CD4-positive, alpha-beta T cell treated with Interleukin-4 for 4 hours (primary cell): ENCODE measurements at regions not wholly inside any gene's neighbourhood (a gene's known extent, or its start where the extent isn't known, plus 50 kb on each side); places are given as distances from the start of the nearest gene placed in this dataset.

ENCODE experiments used
- DNase-seq: peaks from one replicate; pipeline ENCODE4 v3.0.0-alpha.2; 2020

DNA sequence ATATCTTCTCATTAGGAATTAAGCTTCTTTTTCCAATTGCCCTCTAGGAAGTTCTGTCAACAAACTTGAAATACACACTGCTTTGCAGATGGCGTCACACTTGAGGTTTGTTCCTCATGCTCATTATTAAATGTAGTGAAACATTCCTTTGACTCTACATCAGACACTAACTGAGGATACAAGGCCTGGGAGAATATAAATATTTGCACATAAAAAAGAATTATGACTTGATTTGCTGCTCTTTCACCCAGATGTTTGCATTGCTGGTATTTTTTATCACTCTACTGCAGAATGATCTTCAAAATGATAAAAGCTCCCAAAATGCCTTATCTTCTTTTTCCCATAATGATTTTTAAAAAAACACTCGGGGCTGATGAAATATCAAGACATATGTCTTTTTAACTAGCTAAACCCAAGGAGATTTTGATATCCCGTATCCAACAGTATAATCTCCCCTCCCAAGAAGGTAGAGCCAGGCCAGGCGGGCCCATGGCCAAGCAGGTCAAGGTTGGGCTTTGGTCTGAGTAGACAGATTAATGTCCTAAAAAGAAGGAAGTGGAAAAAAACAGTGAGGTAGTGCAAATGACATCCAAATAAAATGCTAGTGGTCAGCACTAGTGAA lies 264.6 kb downstream of the HHIPL2 start:
- DNase-seq = no peak

DNA sequence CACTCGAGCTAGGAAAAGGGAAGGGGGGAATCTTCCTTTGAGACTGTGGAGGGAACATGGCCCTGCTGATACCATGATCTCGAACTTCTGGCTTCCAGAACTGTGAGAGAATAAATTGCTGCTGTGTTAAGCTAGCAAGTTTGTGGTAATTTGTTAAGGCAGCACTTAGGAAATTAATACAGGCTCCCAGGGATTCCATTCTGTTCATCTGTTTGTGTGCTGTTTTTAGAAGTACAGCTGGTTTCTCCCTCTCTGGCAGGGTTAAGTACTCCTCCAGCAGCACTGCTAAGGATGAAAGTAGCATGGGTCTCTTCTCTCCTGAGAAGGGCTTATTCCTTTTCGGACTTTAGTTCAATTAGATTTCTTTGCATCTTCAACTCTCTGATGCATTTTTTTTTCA lies 268.3 kb downstream of the HHIPL2 start:
- DNase-seq = no peak

DNA sequence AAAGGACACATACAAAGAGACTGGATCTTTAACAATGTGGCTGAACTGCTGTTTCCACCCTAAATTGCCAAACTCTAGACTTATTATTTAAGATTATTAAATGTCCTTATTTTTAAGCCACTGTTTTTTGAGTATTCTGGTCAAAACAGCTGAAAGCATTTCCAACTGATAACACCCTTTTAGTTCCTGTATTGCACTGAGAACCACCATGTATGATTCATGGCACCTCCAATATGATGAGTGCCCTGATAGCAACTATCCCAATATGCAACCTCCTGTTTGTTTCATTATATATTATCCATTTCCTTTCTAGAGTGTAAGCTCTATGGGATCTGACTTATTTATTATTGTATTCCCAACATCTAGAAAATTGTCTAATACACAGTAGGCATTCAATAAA lies 269.4 kb downstream of the HHIPL2 start:
- DNase-seq = no peak

DNA sequence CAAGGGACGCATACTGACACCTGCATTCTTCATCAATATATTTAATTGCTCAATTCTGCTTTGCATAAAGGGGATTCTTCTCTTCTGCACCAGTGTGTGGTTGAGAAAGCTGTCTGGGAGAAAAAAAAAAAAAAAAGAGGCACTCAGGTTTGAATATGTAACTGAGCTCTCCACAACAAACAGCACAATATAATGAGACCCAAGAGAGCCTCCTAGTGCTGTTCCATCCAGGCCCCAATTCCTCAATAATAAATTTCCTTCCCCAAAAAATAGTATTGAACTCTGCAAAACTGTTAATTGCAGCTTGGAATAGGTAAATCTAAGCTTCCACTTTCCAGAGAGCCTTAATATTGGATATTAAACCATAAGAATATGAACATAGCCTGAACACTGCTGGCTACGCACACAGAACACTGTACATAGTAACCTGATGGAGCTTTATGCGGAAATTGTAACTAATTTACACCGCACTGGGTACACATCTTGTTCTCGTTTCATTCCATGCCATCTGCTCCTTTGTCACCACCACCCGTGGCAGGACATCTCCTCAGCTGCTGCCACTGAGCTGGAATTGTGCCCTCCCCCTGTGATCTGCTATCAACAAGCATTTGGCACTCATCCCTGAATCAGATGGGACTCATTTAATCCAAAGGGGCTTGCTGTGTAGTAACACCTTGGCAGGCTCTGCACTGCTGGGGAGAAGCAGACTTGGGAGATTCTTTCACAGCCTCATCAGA lies 272.0 kb downstream of the HHIPL2 start:
- DNase-seq = no peak

DNA sequence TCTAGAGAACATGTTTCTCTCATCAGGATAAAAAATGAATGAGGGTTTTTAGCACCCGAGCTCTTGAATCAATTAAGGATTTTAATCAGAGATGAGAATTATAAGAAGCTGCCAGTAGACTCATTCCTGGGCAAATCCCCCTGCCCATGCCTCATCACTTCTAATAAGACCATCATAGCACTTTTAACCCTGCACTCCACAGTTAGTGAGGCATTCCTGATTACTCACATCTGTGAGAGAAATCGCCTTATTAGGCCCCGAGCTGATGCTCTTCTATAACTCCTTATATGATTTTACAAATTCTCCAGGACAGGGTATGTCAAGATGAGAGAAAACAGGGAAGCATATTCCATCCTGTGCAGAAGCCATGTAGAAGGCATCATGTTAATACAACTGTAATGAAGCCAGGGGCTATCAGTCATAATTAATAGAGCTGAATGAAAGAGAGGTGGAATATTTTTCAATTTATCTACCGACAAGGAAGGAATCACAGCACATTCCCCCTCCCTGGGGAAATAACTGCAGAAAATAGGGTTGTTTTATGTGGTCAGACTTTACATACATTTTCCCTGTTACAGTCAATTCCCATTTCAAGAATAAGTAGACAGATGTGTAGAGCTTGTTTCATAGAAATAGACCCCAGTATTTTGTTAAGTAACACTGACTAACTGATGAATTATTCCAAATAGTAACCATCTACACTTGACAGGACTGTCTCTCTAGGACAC lies 272.7 kb downstream of the HHIPL2 start:
- DNase-seq = no peak

DNA sequence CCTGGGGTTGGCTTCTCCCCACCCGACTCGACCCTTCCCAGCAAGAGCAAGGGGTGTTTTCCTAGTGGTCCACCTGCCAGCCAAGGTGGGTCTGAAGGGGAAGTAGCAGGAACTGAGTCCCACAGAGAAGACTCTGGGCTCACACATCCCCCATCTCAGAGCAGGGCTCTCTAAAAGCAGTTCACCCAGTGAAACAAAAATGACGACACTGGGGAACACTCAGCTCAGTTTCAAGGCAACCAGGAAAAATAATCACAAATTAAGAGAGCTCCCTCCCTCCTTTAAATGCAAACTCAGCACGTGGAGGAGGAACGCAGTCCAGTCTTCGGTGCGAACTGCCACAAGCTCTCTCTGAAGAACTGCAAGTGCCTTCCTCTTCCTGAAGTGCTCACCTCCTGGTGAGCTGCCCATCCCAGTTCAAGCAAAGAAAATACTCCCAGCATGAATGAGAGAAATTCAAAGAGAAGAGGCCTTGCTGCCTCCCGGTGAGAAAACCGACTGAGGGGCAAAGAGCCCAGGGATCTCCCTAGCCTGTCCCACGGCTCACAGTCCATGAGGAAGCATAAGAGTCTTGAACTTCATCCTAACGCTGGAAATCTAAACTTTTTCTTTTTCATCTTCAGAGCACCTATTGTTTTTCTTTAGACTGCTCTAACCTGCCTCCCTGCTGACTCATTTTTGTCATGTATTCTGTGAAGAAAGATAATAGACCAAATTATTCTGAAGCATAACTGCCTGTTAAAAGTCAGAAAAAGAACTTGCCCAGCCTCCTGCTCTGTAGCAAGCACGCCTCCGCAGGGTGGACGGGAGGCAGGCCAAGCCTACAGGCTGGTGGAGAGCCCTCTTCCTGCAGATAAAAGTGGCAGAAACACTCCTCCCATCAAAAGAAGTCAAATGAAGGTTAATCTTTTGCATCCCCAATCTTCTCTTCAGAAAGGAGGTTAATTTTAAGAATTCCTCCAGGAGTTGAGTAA lies 281.4 kb downstream of the HHIPL2 start:
- DNase-seq = no peak

DNA sequence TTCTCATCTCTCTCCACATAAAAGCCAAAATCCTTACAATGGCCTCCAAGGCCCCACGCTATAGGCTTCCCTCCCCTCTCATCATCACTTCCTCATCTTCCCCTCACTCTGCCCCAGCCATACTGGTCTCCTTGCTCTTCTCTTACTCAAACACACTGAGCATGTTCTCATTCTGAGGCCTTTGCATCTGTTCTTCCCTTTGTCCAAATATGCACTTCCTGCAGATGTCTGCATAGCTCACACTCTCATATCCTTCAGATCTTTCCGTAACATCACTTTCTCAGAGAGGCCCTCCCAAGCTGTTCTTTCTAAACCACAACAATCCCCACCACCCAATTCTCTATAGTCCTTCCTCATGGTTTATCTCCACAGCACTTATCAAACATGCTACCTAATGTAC lies 284.1 kb downstream of the HHIPL2 start:
- DNase-seq = no peak

DNA sequence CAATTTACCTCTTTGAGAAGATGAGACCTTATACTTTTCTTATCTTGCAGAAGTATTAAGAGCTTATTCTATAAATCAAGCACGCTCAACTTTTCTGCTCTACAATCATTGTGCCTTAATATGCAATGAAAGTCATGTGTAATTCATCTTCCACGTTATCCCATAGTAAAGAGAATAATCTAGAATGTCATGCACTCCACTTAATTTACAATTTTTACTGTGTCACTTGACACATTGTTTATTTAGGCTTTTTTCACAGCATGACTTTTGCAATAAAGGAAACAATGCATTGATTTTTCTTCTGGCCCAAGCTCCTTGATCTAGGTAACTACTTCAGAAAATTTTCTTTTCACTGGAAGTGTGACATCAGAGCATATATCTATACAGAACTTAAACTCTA lies 290.9 kb downstream of the HHIPL2 start:
- DNase-seq = no peak

DNA sequence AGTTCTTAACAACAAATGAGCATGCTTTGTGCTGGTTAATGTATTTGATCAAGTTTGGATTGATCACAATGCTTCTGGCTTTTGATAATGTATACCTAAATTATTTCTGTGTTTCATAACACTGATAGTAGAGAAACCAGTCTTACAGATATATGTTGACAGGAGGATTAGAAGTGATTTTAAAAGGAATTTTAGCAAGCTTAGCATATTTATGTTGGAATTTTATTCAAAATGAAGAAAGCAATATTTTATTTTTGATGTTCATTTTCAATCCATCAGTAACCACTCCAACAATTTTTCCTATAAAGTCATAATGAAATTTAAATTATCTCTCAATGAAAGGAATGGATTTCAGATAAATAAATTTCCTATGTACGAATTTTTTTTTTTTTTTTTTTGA lies 291.8 kb downstream of the HHIPL2 start:
- DNase-seq = no peak

DNA sequence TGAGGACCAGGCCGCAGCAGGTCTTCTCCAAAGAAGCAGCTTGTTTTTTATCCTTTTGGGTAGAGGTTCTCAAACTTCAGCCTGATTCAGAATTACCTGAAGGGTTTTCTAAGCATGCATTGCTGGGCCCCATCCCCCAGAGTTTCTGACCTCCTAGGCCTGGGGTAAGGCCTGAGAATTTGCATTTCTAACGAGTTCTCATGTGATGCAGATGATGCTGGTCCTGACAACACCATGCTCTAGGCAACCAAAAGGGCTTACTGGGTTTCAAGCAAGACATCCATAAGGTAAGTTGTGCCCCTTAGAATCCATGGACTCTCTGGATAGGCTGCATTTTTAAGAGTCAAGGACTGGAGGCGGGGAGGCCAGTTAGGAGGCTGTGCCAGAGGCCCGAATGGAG lies 295.1 kb downstream of the HHIPL2 start:
- no peak for DNase-seq

DNA sequence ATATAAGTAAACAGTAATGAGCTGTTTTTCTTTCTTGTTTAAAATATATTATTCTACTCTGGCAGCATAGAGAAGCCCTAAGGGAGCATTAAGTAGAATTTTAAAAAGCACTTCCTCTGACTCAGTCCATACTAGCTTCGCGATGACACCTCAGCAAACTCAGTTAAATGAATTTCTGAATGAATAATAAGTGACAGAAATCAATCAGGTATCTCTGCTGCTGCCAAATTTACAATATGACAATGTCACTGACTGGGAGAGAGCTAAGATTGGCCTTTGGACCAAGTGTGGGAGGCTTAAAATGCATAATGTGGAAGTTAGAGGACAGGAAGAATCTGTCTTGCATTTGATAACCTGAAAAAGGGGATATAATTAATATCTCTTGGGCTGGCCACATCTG lies 296.1 kb downstream of the HHIPL2 start:
- no peak for DNase-seq

DNA sequence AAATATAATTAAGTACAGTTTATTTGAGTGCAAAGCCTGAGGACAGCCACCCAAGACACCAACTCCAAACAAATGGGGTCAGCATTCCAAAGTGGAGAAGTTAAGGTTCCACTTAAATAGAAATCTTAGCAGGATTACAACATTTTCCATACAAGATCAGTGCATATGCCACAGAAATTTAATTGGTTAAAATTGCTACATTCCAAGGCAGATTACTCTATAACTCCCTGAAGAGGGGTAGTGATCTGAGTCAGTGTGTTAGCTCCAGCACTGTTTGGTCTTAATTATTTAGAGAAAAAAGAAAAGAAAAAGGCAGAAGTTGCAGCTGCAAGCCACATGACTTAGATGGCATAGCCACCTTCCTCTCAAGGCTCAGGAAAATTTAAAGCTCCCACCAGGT lies 297.5 kb downstream of the HHIPL2 start:
- DNase-seq = no peak

DNA sequence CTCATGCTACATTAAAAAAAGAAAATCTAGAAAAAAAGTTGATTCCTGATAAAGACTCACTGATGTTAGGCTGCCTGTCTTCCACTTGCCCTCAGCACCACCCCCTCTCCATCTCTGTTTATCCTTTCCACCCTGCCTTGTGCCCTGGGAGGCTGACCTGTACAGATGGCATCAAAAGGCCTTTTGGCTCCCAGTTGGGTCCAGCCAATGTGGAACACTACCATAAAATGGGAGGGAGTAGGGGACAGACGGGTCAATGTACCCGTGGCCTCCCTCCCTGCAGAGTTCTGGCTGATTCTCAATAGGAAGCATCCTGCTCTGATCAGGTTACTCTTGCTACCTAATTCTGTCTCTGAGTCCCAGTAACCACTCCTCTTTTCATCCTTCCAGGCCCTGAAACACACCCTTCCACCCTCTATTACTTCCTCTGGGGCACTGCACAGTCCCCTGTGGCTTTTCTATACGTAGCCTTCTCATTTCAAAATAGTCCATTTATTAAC lies 300.0 kb downstream of the HHIPL2 start:
- DNase-seq = no peak

DNA sequence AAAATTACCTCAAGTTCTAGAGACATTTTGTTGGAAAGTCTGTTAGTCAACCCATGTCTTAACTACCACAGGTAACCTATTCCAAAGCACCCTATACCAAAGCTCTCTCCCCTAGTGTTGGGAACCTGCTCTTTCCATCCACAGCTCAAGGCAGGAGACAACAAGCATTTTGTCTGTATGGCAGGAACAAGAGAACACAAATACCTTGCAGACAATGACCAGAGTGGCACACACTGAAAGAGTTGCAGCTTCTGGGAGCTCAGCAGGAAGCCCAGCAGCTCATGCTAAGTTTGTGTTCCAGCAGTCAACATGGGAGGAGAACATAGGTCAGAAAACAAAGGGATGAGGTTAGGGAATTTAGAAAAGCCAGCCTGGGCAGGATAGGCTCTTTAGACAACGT lies 300.8 kb downstream of the HHIPL2 start:
- no peak for DNase-seq

DNA sequence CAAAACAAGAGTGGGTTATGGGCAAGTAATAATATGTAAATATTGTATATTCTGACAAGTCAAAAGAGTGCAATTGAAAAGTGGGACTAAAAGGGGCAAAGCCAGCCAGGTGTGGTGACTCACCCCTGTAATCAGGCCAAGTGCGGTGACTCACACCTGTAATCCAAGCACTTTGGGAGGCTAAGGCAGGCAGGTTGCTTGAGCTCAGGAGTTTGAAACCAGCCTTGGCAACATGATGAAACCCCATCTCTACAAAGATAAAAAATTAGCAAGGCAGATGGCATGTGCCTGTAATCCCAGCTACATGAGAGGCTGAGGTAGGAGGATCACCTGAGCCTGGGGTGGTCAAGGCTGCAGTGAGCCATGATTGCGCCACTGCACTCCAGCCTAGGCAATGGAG lies 304.0 kb downstream of the HHIPL2 start:
- no peak for DNase-seq

DNA sequence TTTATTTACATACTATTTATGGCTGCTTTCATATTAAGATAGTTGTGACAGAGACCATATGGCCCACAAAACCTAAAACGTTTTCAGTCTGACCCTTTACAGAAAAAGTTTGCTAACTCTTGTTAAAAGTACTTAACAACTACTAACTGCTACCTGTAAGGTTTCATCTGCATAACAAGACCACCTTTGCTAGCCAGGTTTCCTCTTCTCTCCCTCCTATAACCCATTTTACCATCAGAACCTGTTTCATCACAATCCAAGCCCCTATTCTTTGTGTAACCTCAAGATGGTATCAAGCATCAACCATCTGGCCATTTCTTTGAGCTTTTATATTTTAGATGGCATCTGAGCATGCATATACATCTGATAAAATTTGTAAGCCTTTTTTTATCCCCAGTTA lies 305.4 kb downstream of the HHIPL2 start:
- no peak for DNase-seq

DNA sequence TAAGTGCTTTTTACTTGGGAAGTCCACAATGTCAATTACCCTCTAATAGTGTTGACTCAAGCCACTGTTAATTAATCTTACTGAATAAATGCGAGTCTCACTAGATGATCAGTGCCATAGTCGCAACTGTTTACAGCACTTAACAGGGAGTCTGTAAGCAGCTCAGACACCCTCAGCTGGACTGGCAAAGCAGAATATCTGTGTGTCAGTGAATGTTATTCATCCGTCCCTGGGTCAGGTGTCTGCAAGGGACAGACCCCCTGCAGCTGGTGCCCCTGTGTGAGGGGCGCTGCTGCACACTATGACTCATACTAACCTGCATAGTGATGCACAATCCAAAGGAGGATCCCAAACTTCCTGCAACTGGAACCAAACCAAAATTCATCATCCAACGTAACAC lies 306.5 kb downstream of the HHIPL2 start:
- no peak for DNase-seq

DNA sequence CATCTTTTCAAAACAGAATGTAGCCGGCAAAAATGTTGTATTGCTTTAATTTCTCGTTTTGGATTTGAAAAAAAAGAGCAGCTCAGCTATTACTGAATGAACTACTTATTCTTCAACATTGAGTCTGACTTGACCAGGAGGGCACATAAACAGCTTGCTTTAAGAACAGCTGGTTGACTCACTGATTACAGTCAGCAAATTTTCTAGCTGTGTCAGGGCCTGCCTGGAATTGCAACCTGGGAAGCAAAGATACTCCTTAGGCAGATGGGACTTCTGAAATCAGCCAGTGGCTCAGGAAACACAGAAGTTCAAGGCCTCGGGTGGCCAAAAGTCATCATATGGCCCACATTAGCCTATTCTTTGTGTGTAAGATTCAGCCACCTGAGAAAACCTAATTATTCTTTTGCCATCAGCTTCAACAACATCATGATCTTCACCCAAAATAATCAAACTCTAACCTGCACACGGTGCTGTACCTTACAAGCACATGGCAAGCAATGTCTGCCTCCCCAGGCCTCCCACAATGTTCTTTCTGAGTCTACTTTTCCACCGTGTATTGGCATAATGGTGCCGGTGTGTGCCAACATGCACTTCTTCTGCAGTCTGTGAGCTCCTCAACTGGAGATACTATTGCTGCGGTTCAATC lies 307.2 kb downstream of the HHIPL2 start:
- no peak for DNase-seq

DNA sequence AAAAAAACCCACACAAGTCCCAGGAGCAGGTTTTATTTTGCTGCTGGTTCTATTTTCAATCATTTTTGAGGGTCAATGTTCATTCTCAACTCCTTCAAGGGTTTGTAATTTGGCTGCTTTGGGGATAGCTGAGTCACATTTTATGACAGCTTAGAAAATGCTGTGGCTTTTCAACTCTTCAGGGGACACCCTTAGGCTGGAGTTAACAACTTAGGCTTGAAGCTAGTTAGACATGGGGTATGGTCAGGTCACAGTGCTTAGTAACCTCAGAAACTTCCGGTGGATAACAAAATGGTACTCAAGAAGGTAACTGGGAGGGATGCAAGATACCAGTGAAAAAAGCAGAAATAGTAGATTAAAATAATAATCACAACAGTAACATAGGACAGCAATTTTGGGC lies 308.8 kb downstream of the HHIPL2 start:
- DNase-seq = no peak

DNA sequence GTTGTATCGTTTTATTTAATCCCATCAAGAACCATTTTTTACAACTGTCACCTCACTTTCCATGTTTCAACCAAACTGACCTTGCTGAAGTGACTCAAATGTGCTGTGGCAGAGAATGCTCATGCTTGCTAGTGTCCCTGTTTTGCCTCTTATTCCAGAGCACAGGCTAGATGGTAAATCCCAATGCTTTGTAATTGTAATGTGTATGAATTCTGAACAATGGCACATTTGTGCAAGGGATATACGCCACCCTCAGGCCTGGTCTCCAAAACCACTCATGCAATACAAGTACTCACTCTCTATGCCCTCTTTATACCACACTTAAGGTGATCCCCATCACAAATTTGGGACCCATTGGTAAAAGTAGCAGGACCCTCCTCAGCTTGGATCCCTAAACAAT lies 313.6 kb downstream of the HHIPL2 start:
- DNase-seq = no peak

DNA sequence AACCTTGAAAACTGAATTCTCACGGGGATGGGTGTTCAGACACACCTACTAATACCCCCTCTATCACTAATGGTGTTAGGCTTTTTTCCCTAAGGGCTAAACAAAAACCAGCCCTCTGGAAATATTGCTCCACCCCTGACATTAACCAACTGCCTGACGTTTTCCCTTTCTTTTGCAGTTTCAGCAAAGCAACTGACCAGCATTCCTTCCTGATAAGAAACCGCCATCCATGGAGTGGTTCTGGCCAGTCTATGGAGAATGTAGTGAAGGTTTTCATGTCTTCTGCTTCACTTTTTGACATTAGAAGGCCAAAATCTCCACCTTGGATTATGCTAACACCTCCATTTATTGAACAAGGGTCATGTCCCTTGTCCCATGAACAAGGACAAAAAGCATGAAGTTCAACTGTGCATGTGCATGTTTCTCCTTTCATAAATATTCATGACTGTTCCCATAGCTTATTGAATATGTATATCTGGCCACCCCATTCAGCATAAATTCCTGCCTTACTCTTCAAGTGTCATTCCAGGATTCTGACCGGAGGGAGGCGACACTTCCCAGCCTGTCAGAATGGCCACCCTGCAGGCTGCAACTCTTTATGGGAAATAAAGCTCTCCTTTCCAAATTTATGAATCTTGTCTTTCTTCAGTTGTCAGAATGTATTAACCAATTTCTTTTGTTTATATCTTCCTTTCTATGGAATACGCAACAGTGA lies 314.3 kb downstream of the HHIPL2 start:
- no peak for DNase-seq

DNA sequence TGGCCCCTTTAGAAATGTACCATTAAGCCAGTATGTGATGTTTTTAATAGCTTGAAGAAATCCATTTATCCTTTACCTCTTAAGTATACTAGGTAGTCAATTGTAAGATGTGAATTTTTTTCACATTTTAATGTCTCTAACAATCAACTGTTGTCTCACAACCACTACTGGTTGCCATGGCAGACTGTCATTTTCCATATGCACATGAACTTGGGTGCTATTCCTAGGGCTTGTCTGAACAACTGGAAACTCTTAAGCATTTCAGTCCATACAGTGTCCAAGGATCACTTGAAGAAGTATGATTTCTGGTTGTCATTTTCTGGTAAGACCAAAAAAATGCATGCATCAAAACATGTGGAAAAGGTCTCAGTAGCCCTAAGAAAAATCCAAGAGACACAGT lies 315.1 kb downstream of the HHIPL2 start:
- no peak for DNase-seq
